ENCODE measurements at regions not wholly inside any gene's neighbourhood (a gene's known extent, or its start where the extent isn't known, plus 50 kb on each side); places are given as distances from the start of the nearest gene placed in this dataset.

GRCh38 chr1:4563586-4563985 lies 90.8 kb upstream of the AJAP1 start:
- TF ChIP-seq YY1 (IDR thresholded peaks at IDR 0.05): no peak
- no peak for DNase-seq (ENCODE audit: low spot score)
- Histone ChIP-seq H3K4me1 (ENCODE audit: control insufficient read depth in 4 of 4, insufficient read depth in 4 of 4, low read length in 3 of 4) (no peaks in the 10 kb centered on the region), H3K36me3 (ENCODE audit: control insufficient read depth in 4 of 4, insufficient read depth in 3 of 4, low read depth in 1 of 4, low read length in 3 of 4) (no peaks in the 10 kb centered on the region), H3K27ac (ENCODE audit: low read depth in 1 of 2, low read length in 2 of 2) (no peak overlapping the region), H3K4me3 (ENCODE audit: low read depth in 1 of 3, low read length in 3 of 3) (no peak overlapping the region), H3K9ac (ENCODE audit: low read depth in 1 of 2, low read length in 2 of 2) (no peak overlapping the region), H3K9me3 (ENCODE audit: control insufficient read depth in 4 of 4, low read length in 3 of 4) (no peaks in the 10 kb centered on the region), H3K27me3 (ENCODE audit: control insufficient read depth in 4 of 4, insufficient read depth in 4 of 4, low read length in 3 of 4) (no peaks in the 10 kb centered on the region)
- 69% methylated on average over 4 of the region's 4 CpGs for WGBS

GRCh38 chr1:4564051-4564450 lies 90.4 kb upstream of the AJAP1 start:
- H3K9me3 ChIP-seq (ENCODE audit: control insufficient read depth in 4 of 4, low read length in 3 of 4): no peaks in the 10 kb centered on the region
- no peak overlapping the region for H3K9ac ChIP-seq (ENCODE audit: low read depth in 1 of 2, low read length in 2 of 2)
- no peak for DNase-seq (ENCODE audit: low spot score)
- H3K27ac ChIP-seq (ENCODE audit: low read depth in 1 of 2, low read length in 2 of 2): no peak overlapping the region
- TF ChIP-seq HNF4A (conservative IDR thresholded peaks at IDR 0.05) (no peak), EGR1 (IDR thresholded peaks at IDR 0.05; ENCODE audit: low read depth in 2 of 2) (no peak), FOXA1 (IDR thresholded peaks at IDR 0.05) (no peak), ATF3 (IDR thresholded peaks at IDR 0.05) (no peak), RXRA (IDR thresholded peaks at IDR 0.05) (no peak), YY1 (IDR thresholded peaks at IDR 0.05) (no peak), TAF1 (conservative IDR thresholded peaks at IDR 0.05) (no peak), SP1 (IDR thresholded peaks at IDR 0.05) (no peak)
- no peak overlapping the region for H3K4me3 ChIP-seq (ENCODE audit: low read depth in 1 of 3, low read length in 3 of 3)
- 41% methylated on average over 10 of the region's 10 CpGs for WGBS
- H3K4me1 ChIP-seq (ENCODE audit: control insufficient read depth in 4 of 4, insufficient read depth in 4 of 4, low read length in 3 of 4): no peaks in the 10 kb centered on the region
- H3K27me3 ChIP-seq (ENCODE audit: control insufficient read depth in 4 of 4, insufficient read depth in 4 of 4, low read length in 3 of 4): no peaks in the 10 kb centered on the region
- no peaks in the 10 kb centered on the region for H3K36me3 ChIP-seq (ENCODE audit: control insufficient read depth in 4 of 4, insufficient read depth in 3 of 4, low read depth in 1 of 4, low read length in 3 of 4)

DNA sequence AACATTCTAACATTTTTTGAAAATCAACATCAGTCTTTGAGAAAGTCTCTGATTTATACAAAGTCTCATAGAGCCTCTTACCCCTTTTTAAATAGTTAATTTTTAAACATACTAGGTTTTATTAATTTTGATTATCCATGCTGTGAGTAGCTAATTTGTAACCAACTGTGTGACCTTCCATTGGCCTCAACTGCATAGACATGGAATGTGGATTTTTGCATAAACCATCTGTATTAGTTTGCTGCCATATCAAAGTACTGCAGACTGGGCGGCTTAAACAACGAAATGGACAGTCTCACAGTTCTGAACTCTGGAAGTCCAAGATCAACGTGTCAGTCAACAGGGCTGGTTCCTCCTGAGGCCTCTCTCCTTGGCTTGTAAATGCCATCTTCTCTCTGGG lies 89.2 kb upstream of the AJAP1 start:
- no peak for TF ChIP-seq EGR1 (IDR thresholded peaks at IDR 0.05; ENCODE audit: low read depth in 2 of 2)
- no peak for TF ChIP-seq JUND (IDR thresholded peaks at IDR 0.05)
- TF ChIP-seq NR2F2 (IDR thresholded peaks at IDR 0.05): no peak
- H3K36me3 ChIP-seq (ENCODE audit: control insufficient read depth in 4 of 4, insufficient read depth in 3 of 4, low read depth in 1 of 4, low read length in 3 of 4): no peaks in the 10 kb centered on the region
- H3K4me3 ChIP-seq (ENCODE audit: low read depth in 1 of 3, low read length in 3 of 3): no peak overlapping the region
- H3K27me3 ChIP-seq (ENCODE audit: control insufficient read depth in 4 of 4, insufficient read depth in 4 of 4, low read length in 3 of 4): no peaks in the 10 kb centered on the region
- H3K9ac ChIP-seq (ENCODE audit: low read depth in 1 of 2, low read length in 2 of 2): no peak overlapping the region
- no peaks in the 10 kb centered on the region for H3K4me1 ChIP-seq (ENCODE audit: control insufficient read depth in 4 of 4, insufficient read depth in 4 of 4, low read length in 3 of 4)
- WGBS: 81% methylated on average over 3 of the region's 3 CpGs
- no peak overlapping the region for H3K27ac ChIP-seq (ENCODE audit: low read depth in 1 of 2, low read length in 2 of 2)
- DNase-seq (ENCODE audit: low spot score): no peak
- no peaks in the 10 kb centered on the region for H3K9me3 ChIP-seq (ENCODE audit: control insufficient read depth in 4 of 4, low read length in 3 of 4)

DNA sequence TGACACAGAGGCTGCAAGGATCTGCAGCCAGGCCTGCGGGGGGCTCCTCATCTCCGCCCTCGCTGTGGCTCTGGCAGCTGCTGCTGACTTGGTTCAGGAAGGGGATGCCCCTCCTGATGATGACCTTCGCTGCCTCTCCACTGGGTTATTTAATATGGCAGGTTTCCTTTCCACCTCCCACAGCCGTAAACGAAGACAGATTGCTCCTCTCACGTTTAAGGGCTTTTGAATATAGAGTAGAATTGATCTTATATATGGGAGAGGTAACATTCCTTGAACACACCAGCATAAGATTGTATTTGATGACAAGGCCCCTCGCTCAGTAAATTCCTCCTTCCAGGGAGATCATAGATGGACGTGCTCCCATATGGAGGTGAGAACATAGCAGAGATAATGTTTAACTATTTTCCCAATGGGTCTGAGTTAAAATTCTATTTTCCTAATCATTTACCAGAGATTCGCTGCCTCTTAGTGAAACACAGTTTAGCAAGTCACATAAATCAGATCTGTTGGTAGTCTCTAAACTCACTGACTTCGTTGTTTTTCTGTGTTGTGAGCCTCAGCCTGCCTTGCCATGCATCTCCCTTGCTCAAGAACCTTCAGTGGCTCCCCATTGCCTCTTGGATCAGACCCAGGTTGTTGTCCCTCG lies 88.5 kb upstream of the AJAP1 start:
- Histone ChIP-seq H3K36me3 (ENCODE audit: control insufficient read depth in 4 of 4, insufficient read depth in 3 of 4, low read depth in 1 of 4, low read length in 3 of 4) (no peaks in the 10 kb centered on the region), H3K27ac (ENCODE audit: low read depth in 1 of 2, low read length in 2 of 2) (no peak overlapping the region), H3K9ac (ENCODE audit: low read depth in 1 of 2, low read length in 2 of 2) (no peak overlapping the region), H3K27me3 (ENCODE audit: control insufficient read depth in 4 of 4, insufficient read depth in 4 of 4, low read length in 3 of 4) (no peaks in the 10 kb centered on the region), H3K4me1 (ENCODE audit: control insufficient read depth in 4 of 4, insufficient read depth in 4 of 4, low read length in 3 of 4) (no peaks in the 10 kb centered on the region), H3K4me3 (ENCODE audit: low read depth in 1 of 3, low read length in 3 of 3) (no peak overlapping the region), H3K9me3 (ENCODE audit: control insufficient read depth in 4 of 4, low read length in 3 of 4) (no peaks in the 10 kb centered on the region)
- WGBS: 66% methylated on average over 12 of the region's 12 CpGs
- no peak for DNase-seq (ENCODE audit: low spot score)
- TF ChIP-seq TAF1 (conservative IDR thresholded peaks at IDR 0.05) (no peak), CTCF (IDR thresholded peaks at IDR 0.05; ENCODE audit: low read depth, low read length, missing input control) (no peak), ATF3 (IDR thresholded peaks at IDR 0.05) (no peak), REST (IDR thresholded peaks at IDR 0.05) (no peak), SP1 (IDR thresholded peaks at IDR 0.05) (no peak), EGR1 (IDR thresholded peaks at IDR 0.05; ENCODE audit: low read depth in 2 of 2) (no peak), YY1 (IDR thresholded peaks at IDR 0.05) (no peak), RXRA (IDR thresholded peaks at IDR 0.05) (no peak), FOXA1 (IDR thresholded peaks at IDR 0.05) (no peak), NR2F2 (IDR thresholded peaks at IDR 0.05) (no peak), MAX (IDR thresholded peaks at IDR 0.05) (no peak)
- TF ChIP-seq, protein P1, sequence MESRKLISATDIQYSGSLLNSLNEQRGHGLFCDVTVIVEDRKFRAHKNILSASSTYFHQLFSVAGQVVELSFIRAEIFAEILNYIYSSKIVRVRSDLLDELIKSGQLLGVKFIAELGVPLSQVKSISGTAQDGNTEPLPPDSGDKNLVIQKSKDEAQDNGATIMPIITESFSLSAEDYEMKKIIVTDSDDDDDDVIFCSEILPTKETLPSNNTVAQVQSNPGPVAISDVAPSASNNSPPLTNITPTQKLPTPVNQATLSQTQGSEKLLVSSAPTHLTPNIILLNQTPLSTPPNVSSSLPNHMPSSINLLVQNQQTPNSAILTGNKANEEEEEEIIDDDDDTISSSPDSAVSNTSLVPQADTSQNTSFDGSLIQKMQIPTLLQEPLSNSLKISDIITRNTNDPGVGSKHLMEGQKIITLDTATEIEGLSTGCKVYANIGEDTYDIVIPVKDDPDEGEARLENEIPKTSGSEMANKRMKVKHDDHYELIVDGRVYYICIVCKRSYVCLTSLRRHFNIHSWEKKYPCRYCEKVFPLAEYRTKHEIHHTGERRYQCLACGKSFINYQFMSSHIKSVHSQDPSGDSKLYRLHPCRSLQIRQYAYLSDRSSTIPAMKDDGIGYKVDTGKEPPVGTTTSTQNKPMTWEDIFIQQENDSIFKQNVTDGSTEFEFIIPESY (IDR thresholded peaks at IDR 0.05): no peak
